Suprapubic skin (tissue), 3 donors: ENCODE measurements at regions not wholly inside any gene's neighbourhood (a gene's known extent, or its start where the extent isn't known, plus 50 kb on each side); places are given as distances from the start of the nearest gene placed in this dataset.

Experiments
- CTCF ChIP-seq, 2 donors: fragments of 200-600 bp in 1 of 2; fragments of 450-650 bp in 1 of 2; sonication (generic) in 1 of 2; IDR thresholded peaks; one replicate each; pipeline ENCODE4 v1.5.1; 2016 to 2019; ENCODE audit warnings: antibody characterized with exemption in 2 of 2, mild to moderate bottlenecking in 1 of 2, moderate library complexity in 1 of 2
- POLR2A ChIP-seq, 2 donors: fragments of 450-650 bp; IDR thresholded peaks; one replicate each; pipeline ENCODE4 v1.6.1; 2017; ENCODE audit warnings: antibody characterized with exemption in 2 of 2, mild to moderate bottlenecking in 2 of 2, moderate library complexity in 2 of 2

DNA sequence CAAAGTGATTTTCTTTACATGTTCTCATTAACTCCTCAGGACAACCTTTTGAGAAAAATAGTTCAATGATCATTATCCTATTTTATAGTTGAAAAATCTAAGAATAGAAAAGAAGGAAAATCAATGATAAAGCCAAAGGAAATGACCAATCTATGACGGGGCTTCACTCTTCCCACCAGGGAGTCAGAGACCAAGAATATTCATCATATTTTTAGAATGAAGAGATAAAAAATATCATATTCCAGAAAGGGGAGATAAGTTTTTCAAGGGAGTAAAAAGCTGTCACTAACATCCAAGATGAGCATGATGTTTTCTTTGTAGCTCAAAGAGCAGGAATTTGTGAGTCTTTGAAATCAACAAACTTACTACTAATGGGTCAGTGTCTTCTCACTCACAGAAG, 71.5 kb upstream of the LPP start:
- TF ChIP-seq CTCF (IDR thresholded peaks at IDR 0.05), result no peak
- no peak for TF ChIP-seq POLR2A (IDR thresholded peaks at IDR 0.05)
